GM19025 (cell line): ENCODE measurements at regions not wholly inside any gene's neighbourhood (a gene's known extent, or its start where the extent isn't known, plus 50 kb on each side); places are given as distances from the start of the nearest gene placed in this dataset.

Experiments used
- ATAC-seq: cut with Tn5 transposase; IDR thresholded peaks from one replicate; pipeline ENCODE4 v1.9.1; 2021; ENCODE audit warnings: mild to moderate bottlenecking, low read depth, moderate library complexity; ENCODE audit not compliant: unreplicated experiment

GRCh38 chr5:68759593-68759992 lies 334.2 kb upstream of the SLC30A5 start:
- ATAC-seq = no peak

- no peak for ATAC-seq
Observed at GRCh38 chr5:68762201-68762600, 331.6 kb upstream of the SLC30A5 start.

GRCh38 chr5:68766952-68767464 lies 326.8 kb upstream of the SLC30A5 start:
- no peak for ATAC-seq

GRCh38 chr5:68770551-68770950 lies 323.3 kb upstream of the SLC30A5 start:
- ATAC-seq = no peak

- ATAC-seq = no peak
Observed at GRCh38 chr5:68771221-68771620, 322.6 kb upstream of the SLC30A5 start.

- no peak for ATAC-seq
Observed at GRCh38 chr5:68771732-68772131, 322.1 kb upstream of the SLC30A5 start.

- no peak for ATAC-seq
Observed at GRCh38 chr5:68776381-68776780, 317.4 kb upstream of the SLC30A5 start.

- ATAC-seq = no peak
Observed at GRCh38 chr5:68777135-68777534, 316.7 kb upstream of the SLC30A5 start.

GRCh38 chr5:68778484-68778883 lies 315.3 kb upstream of the SLC30A5 start:
- ATAC-seq = no peak

- no peak for ATAC-seq
Observed at GRCh38 chr5:68780299-68780955, 313.4 kb upstream of the SLC30A5 start.

- ATAC-seq = no peak
Observed at GRCh38 chr5:68793074-68793473, 300.7 kb upstream of the SLC30A5 start.

- no peak for ATAC-seq
Observed at GRCh38 chr5:68793993-68794392, 299.8 kb upstream of the SLC30A5 start.

GRCh38 chr5:68795190-68795589 lies 298.6 kb upstream of the SLC30A5 start:
- no peak for ATAC-seq

GRCh38 chr5:68798877-68799843 lies 294.7 kb upstream of the SLC30A5 start:
- ATAC-seq = no peak

- ATAC-seq = no peak
Observed at GRCh38 chr5:68802430-68802829, 291.4 kb upstream of the SLC30A5 start.

GRCh38 chr5:68803881-68804319 lies 289.9 kb upstream of the SLC30A5 start:
- no peak for ATAC-seq

GRCh38 chr5:68804343-68804742 lies 289.5 kb upstream of the SLC30A5 start:
- no peak for ATAC-seq

GRCh38 chr5:68805444-68805843 lies 288.4 kb upstream of the SLC30A5 start:
- no peak for ATAC-seq

GRCh38 chr5:68817632-68818031 lies 276.2 kb upstream of the SLC30A5 start:
- ATAC-seq = no peak

- ATAC-seq = no peak
Observed at GRCh38 chr5:68818057-68818695, 275.6 kb upstream of the SLC30A5 start.

GRCh38 chr5:68818870-68819269 lies 274.9 kb upstream of the SLC30A5 start:
- ATAC-seq = no peak
